ENCODE measurements at regions not wholly inside any gene's neighbourhood (a gene's known extent, or its start where the extent isn't known, plus 50 kb on each side); places are given as distances from the start of the nearest gene placed in this dataset.

DNA sequence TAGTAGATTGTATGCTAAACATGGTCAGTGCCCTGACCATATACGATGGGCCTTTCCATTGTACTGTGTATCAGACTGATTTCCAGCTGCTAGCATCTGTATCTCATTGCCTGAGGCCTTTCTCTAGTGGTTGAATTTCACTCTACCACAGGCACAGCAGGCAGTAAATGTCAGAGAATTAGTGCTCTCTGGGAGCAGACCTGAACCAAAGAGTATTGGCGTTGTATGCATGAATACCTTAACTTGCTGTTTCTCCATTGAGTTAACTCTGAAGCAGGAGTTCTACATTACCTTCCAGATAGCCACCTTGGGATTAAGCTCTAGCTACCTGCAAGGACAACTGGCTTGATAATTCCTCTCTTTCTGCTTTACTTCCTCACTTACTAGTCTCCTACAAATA is 439.2 kb upstream of the EPHA3 start (continued):
- TF ChIP-seq, protein P1, sequence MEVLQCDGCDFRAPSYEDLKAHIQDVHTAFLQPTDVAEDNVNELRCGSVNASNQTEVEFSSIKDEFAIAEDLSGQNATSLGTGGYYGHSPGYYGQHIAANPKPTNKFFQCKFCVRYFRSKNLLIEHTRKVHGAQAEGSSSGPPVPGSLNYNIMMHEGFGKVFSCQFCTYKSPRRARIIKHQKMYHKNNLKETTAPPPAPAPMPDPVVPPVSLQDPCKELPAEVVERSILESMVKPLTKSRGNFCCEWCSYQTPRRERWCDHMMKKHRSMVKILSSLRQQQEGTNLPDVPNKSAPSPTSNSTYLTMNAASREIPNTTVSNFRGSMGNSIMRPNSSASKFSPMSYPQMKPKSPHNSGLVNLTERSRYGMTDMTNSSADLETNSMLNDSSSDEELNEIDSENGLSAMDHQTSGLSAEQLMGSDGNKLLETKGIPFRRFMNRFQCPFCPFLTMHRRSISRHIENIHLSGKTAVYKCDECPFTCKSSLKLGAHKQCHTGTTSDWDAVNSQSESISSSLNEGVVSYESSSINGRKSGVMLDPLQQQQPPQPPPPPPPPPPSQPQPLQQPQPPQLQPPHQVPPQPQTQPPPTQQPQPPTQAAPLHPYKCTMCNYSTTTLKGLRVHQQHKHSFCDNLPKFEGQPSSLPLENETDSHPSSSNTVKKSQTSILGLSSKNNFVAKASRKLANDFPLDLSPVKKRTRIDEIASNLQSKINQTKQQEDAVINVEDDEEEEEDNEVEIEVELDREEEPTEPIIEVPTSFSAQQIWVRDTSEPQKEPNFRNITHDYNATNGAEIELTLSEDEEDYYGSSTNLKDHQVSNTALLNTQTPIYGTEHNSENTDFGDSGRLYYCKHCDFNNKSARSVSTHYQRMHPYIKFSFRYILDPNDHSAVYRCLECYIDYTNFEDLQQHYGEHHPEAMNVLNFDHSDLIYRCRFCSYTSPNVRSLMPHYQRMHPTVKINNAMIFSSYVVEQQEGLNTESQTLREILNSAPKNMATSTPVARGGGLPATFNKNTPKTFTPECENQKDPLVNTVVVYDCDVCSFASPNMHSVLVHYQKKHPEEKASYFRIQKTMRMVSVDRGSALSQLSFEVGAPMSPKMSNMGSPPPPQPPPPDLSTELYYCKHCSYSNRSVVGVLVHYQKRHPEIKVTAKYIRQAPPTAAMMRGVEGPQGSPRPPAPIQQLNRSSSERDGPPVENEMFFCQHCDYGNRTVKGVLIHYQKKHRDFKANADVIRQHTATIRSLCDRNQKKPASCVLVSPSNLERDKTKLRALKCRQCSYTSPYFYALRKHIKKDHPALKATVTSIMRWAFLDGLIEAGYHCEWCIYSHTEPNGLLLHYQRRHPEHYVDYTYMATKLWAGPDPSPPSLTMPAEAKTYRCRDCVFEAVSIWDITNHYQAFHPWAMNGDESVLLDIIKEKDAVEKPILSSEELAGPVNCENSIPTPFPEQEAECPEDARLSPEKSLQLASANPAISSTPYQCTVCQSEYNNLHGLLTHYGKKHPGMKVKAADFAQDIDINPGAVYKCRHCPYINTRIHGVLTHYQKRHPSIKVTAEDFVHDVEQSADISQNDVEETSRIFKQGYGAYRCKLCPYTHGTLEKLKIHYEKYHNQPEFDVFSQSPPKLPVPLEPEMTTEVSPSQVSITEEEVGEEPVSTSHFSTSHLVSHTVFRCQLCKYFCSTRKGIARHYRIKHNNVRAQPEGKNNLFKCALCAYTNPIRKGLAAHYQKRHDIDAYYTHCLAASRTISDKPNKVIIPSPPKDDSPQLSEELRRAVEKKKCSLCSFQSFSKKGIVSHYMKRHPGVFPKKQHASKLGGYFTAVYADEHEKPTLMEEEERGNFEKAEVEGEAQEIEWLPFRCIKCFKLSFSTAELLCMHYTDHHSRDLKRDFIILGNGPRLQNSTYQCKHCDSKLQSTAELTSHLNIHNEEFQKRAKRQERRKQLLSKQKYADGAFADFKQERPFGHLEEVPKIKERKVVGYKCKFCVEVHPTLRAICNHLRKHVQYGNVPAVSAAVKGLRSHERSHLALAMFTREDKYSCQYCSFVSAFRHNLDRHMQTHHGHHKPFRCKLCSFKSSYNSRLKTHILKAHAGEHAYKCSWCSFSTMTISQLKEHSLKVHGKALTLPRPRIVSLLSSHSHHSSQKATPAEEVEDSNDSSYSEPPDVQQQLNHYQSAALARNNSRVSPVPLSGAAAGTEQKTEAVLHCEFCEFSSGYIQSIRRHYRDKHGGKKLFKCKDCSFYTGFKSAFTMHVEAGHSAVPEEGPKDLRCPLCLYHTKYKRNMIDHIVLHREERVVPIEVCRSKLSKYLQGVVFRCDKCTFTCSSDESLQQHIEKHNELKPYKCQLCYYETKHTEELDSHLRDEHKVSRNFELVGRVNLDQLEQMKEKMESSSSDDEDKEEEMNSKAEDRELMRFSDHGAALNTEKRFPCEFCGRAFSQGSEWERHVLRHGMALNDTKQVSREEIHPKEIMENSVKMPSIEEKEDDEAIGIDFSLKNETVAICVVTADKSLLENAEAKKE (CRISPR knock-in tag; IDR thresholded peaks at IDR 0.05), result no peak
- TF ChIP-seq JUNB (IDR thresholded peaks at IDR 0.05; ENCODE audit: unreplicated experiment) (no peak), EZH2phosphoT487 (IDR thresholded peaks at IDR 0.05; ENCODE audit: unreplicated experiment) (no peak), NANOG (IDR thresholded peaks at IDR 0.05; ENCODE audit: borderline replicate concordance) (no peak)

DNA sequence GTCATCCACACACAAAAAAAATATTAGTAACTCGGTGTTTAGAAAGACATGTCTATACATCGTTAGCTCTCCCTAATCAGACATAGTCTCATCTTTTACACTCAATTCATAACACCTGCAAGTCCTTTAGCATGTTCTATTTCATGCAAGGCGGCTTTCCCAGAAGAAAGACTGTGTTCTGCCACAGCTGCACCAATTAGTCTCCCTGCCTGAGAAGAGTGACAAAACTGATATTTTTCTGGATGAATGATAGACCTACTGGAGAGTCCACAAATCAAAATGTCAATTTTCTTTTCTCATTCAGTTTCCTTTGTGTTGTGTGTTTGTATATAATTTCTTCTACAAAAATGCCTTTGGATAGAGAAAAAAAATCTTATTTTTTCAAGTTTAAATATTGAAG is 435.8 kb upstream of the EPHA3 start:
- no peaks in the 10 kb centered on the region for H3K36me3 ChIP-seq (ENCODE audit: insufficient read depth)
- TF ChIP-seq EZH2 (IDR thresholded peaks at IDR 0.05; ENCODE audit: low read depth, unreplicated experiment), result no peak
- TF ChIP-seq, protein P2, sequence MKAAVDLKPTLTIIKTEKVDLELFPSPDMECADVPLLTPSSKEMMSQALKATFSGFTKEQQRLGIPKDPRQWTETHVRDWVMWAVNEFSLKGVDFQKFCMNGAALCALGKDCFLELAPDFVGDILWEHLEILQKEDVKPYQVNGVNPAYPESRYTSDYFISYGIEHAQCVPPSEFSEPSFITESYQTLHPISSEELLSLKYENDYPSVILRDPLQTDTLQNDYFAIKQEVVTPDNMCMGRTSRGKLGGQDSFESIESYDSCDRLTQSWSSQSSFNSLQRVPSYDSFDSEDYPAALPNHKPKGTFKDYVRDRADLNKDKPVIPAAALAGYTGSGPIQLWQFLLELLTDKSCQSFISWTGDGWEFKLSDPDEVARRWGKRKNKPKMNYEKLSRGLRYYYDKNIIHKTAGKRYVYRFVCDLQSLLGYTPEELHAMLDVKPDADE (IDR thresholded peaks at IDR 0.05), result no peak
- TF ChIP-seq CREB1 (CRISPR knock-in tag; IDR thresholded peaks at IDR 0.05; ENCODE audit: low read depth), result no peak
- TF ChIP-seq EZH2phosphoT487 (IDR thresholded peaks at IDR 0.05; ENCODE audit: unreplicated experiment), result no peak
- TF ChIP-seq JUNB (IDR thresholded peaks at IDR 0.05; ENCODE audit: unreplicated experiment), result no peak
- no peak for TF ChIP-seq ZNF331 (CRISPR knock-in tag; IDR thresholded peaks at IDR 0.05; ENCODE audit: low read depth)
- TF ChIP-seq, protein P1 (CRISPR knock-in tag; IDR thresholded peaks at IDR 0.05), result no peak

More for the DNA sequence above, 435.8 kb upstream of the EPHA3 start:
- Histone ChIP-seq H3K4me3 (no peak overlapping the region), H3K27ac (ENCODE audit: low read depth) (no peak overlapping the region), H3K9me2 (ENCODE audit: insufficient read depth) (no peaks in the 10 kb centered on the region), H3K4me2 (no peak overlapping the region), H4K20me1 (replicated peaks; ENCODE audit: insufficient read depth) (no peaks in the 10 kb centered on the region), H3K4me1 (ENCODE audit: insufficient read depth) (no peaks in the 10 kb centered on the region), H3K27me3 (ENCODE audit: insufficient read depth) (no peaks in the 10 kb centered on the region), H3K79me2 (replicated peaks; ENCODE audit: insufficient read depth) (no peaks in the 10 kb centered on the region), H2AFZ (no peak overlapping the region), H3F3A (replicated peaks; ENCODE audit: low read depth) (no peaks in the 10 kb centered on the region)
- Mint-ChIP-seq H3K27ac (no peak overlapping the region), H3K36me3 (ENCODE audit: low read depth) (no peaks in the 10 kb centered on the region), H3K4me3 (no peak overlapping the region), H3K9me3 (no peaks in the 10 kb centered on the region), H3K4me1 (peaks cover 8% of the 10 kb centered on the region), H3K27me3 (ENCODE audit: insufficient read depth, low read depth, poor library complexity) (no peaks in the 10 kb centered on the region)
- ATAC-seq (no peak), DNase-seq (ENCODE audit: low spot score) (no peak)

Measured in GM23338 (cell line).